NCI-H2196 (cell line): ENCODE measurements at regions not wholly inside any gene's neighbourhood (a gene's known extent, or its start where the extent isn't known, plus 50 kb on each side); places are given as distances from the start of the nearest gene placed in this dataset.

Experiments used
- DNase-seq: peaks from one replicate; lab custom pipeline; 2025; ENCODE audit not compliant: unreplicated experiment; lab: John Stamatoyannopoulos, UW

DNA sequence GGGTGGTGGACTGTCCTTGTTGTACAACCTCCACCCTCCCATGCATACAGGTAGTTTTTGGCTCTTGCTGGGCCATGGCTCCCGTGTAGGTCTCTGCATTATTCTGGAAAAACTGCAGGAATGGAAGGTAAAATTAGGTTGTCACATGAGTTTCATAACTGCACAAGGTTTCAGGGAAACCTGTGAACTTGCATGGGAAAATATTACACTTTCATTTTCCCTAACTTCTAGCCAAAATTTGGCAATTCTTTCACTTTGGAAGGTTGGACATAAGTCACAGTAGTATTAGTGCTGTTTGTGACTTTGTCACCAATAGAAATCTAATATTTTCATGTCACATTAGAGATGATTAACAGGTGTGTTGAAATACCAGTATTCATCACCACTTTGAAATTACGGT lies 118.1 kb upstream of the MGAT5 start:
- no peak for DNase-seq

DNA sequence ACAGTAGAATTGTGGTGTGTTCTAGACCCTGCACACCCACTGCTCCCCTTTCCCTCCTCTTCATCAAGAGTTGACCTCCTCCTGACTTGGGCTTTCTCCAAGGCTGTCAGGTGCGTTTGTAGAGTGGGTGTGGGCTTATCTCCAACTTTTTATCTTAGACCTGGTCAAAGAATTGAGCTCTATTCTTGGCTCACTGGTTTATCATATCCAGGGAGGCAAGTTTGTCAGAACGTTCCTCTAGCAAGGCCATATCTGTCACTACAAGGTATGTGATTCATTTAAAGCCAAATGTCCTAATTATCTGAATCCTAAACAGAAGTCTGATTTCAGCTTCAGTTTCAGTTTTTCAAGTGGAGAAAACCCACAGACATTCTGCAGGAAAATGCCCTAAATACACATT lies 117.1 kb upstream of the MGAT5 start:
- DNase-seq: no peak

DNA sequence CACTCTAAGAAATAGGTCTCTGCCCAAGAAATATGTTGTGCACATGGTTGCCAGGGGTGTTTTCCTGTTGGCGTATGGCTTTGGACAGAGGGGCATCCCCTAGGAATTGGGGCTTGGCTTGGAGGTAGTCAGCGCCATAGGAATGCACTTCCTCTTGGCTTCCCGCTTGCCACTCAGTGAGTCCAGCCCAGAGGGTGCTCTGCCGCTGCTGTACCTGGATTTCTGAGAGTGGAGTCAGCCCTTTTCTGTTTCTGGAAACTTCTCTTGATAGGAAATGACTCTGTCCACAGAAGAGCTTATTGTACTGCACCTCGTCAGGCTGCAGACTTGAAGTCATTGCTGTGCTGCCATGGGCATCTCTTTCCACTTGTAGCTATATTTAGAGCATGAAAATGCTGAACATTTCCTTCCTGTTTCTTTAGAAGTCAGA lies 116.7 kb upstream of the MGAT5 start:
- DNase-seq: no peak

DNA sequence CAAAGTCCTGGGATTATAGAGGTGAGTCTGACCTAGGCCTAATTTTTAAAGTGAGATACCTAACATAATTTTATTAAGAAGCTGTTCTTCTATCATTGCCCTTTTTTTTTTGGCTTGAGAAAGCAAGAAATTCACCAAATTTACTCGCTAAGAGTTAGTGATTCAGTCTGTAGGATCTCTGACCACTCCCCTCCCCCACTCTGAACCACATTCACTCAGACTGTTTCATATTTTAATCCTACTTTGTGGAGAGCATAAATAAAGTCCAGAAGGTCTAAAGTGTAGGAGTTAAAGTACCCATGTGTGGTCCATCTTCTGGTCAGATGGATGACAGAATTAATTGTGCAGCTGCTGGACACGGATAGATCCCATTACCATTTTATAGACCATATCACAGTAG lies 115.8 kb upstream of the MGAT5 start:
- DNase-seq: no peak

DNA sequence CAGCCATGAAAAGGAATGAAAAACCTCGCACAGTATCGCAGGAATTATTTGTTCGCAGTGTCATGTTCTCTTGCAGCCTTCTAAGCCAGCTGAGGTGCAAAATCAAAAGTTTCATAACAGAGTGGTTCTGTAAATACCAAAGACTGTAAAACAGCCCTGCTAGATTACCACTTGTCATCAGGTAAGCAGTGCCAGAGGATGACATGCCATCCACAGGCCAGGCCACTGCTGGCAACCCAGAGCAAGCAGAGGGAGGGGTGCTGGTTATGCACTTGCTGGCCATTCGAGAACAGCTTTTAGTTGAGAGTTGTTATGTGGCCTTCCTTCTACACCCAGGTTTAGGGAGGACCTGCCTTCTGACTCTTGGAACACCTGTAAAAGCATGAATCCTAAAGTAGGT lies 114.3 kb upstream of the MGAT5 start:
- peak; percentile 53 for DNase-seq

DNA sequence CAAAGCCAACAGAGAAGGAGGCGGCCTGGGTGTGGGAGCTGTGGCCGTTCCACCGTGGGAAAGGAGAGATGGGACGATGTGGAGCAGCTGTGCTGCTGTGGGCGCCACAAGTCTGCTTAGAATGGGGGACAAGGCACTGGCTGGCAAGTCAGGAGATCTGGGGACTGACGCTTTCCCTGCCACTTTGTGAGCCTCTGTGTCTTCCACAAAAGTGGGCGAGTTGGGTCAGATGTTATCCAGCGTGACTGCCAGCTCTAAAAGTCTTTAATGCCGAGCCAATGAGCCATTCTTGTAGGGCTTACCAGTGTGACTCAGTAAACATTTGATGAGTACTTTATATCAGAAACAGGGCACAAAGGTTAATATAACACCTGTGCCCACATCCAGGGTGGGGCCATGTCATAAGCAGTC lies 113.6 kb upstream of the MGAT5 start:
- peak; percentile 58 for DNase-seq

DNA sequence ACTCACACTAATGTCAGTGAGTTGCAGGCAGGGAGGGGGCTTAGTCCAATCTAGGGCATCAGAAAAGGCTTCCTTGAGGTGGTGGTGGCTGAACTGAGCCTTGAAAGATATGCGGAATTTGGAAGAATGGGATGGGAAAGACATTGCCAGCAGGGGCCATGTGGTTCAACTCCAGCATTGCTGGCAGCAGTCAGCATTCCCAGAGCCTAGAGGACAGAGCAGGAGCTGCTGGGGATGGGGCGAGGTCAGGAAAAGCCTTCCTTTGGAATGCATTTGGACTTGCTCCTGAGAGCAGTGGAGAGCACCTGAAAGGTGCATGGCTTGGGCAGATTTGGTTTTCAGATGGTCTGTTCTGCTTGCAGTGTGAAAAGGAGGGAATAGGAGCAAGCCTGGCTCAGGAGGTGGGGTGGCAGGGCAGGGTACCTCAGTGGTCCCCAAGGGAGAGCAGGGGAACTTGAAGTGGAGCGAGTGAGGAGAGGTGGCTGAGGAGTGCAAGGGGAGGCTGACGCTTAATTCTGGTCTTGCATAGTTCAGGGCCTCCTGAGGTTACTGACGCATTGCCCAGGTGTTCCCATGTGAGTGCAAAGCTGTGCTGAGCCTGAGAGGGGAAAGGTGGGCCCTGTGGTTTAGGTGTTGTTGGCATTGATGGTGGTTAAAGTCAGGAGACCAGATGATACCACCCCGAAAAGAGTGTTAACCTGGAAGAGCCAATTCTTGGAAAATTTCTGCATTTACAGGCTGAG lies 112.1 kb upstream of the MGAT5 start:
- no peak for DNase-seq

DNA sequence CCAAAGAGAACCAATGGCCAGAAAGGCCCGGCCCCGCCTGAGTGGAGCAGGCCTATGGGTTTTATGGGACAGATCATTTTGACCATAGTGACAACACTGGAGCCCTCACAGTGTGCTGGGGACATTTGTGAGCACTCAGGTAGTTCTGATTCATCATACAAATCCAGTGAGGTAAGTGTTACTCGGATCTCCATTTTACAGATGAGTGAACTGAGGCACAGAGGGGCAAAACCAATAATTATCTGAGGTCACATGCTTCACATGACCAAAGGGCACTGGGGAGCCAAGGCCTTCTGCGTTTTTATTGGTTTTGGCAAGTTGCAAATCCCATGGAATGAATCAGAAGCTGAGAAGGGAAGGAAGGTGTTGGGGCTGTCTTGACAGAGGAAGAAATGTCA lies 111.5 kb upstream of the MGAT5 start:
- DNase-seq: no peak

DNA sequence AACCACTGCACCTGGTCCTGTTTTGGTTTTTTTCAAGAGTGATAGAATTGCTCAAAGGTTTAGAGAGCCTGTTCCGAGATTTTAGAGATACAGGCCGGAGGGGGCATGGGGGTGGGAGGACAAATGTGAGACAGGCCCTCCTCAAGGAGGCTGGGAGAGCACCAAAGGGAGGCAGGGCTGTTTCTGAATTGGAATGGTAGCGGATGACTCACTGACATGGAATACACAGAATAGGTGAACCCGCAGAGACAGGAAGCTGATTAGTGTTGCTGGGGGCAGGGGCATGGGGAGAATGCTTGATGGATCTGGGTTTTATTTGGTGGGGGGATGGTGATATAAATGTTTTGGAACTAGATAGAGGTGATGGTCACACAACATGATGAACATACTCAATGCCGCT lies 111.0 kb upstream of the MGAT5 start:
- DNase-seq: no peak

DNA sequence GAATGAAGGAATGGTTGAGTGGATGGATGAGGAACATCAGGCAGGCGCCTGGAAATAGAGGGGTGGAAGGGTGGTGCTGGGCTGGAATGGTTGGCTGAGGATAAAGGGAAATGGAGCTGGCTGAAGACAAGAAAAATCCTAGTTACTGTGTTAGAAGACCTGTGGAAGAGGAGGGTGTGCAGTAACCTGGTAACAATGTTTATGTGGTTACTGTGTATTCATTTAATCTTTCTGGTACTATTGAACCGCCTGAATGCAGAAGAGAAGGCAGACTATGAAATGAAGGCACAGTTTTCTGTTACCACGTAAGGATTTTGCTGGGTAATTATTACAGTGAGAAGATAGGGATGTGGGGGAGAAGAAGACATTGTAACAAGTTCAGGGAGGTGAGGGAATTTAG lies 110.3 kb upstream of the MGAT5 start:
- DNase-seq: no peak

DNA sequence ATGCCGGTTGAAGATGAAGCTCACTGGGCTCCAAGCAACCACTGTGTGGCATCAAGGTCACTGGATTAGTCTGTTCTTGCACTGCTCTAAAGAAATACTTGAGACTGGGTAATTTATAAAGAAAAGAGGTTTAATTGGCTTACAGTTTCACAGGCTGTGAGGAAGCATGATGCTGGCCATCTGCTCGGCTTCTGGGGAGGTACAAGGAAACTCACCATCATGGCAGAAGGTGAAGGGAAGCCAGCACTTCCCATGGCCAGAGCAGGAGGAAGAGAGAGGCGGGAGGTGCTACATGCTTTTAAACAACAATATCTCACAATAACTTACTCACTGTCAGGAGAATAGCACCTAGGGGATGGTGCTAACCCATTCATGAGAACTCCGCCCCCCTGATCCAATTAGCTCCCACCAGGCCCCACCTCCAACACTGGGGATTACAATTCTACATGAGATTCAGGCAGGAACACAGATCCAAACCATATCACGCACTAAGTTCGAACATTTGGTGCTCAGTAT lies 109.7 kb upstream of the MGAT5 start:
- no peak for DNase-seq

DNA sequence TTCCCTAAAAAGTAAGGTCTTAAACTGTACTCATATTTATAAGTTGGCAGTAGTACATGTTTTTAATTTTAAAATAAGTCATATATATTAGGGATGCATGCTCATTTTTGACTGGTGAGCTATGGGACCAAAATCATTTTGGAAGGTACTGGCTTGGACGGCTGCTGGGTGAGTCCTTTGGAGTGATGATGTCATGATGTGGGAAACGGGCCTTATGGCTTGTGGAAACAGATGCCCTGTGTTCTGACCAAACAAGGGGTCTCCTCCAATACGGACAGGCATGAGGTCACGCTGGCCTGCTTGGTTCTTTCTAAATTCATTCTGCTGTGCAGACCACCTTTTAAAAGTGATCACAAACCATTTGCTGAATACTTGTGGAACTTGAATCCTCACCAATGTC lies 109.2 kb upstream of the MGAT5 start:
- no peak for DNase-seq

DNA sequence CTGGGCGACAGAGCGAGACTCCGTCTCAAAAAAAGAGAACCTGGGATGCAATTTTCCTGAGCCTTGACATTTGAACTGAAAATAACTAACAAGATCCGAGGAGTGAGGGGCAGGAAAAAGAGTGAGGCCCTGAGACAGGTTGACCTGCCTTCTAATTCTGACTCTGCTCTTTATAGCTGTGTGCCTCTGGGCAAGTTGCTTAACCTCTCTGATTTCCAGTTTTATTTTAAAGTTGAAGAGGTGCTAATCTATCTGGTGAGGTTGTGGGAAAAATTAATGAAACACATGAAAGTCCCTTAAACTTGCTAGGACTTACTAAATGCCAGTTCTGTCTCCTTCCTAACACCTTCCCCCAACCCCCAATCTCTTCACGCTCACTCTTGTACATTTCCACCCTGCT lies 108.4 kb upstream of the MGAT5 start:
- DNase-seq: no peak

DNA sequence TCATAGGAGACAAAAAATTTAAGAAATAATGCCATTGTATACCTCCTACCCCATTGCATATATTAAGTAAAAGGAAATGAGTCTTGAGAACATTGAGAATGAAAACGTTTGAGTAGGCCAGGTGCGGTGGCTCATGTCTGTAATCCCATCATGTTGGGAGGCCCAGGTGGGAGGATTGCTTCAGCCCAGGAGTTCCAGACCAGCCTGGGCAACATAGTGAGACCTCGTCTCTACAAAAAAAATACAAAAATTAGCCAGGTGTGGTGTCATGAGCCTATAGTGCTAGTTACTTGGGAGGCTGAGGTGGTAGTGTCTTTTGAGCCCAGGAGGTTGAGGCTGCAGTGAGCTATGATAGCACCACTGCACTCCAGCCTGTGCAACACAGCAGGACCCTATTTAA lies 107.7 kb upstream of the MGAT5 start:
- DNase-seq: no peak

DNA sequence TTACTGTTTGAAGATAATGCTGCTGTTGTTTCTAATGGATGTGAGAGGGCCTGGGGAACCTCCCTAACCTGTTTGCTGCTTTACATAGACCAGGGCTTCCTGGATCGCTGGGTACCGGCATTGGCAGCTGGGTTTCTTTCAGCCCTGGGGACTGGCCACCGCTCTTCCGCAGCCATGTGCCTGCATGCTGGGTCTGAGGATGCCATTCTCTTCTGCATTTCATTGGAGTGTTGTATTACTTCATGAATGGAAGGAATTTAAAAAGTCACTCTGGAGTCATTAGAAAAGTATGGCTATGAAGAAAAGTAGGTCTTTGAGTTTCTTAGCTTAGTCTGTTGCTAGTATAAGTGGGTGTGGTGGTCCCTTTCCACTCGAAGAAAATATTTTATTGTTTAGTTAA lies 107.3 kb upstream of the MGAT5 start:
- no peak for DNase-seq

DNA sequence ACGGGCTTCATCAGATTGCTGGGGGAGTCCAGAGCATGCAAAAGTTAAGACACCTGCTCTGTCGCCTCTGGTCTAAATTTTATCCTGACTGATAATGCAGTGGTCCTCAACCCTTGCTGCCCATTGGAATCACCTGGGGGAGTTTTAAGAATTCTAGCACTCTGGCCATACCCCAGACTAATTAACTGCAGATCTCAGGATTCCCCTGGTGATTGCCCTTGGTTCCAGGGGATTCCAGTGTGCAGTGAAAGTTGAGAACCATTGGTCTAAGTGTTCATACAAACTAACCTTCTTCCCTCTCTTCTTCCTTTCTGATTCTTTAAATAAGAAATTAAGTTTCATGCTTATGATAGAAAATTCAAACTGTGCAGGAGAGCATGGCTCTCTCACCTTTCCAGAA lies 105.7 kb upstream of the MGAT5 start:
- DNase-seq: no peak

DNA sequence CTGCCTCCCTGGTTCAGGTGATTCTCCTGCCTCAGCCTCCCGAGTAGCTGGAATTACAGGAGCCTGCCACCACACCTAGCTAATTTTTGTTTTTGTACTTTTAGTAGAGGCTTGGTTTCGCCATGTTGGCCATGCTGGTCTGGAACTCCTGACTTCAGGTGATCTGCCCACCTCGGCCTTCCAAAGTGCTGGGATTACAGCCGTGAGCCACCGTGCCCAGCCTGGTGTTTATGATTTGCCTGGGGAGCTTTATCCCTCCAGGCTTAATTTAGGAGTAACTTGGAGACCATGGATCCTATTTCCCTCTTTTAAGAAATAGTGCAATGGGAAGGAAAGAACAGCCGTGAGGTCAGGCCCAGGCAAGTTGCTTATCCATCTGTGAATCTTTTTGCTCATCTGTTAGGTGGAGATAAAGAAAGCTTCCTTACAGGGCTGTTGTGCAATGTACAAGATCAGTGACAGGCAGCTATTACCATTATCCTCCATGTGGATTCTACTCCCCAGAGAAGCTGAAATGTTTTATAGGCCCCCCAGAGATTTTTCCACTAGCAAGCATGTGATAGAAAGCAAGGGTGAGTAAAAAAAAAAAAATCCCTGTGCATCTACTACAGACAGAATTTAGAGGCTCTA lies 104.9 kb upstream of the MGAT5 start:
- DNase-seq: no peak

DNA sequence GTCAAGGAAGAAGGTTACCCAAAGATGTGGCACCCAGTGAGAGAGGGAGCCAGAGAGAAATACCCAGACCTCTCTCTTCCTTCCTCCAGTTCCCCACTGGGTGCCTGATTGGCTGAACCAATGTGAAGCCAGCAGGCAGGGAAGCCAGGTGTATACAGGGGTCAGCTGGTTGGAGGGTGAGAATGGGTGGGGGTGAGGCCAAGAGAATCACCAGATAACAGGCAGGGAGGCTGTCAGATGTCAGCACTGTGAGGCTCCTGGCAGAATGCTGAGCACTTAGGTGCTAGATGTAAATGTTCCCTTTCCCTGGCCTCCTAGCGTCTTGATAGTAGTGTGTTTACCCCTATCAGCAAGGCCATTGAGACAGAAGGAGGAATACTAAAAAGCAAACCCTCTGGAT lies 104.0 kb upstream of the MGAT5 start:
- no peak for DNase-seq

DNA sequence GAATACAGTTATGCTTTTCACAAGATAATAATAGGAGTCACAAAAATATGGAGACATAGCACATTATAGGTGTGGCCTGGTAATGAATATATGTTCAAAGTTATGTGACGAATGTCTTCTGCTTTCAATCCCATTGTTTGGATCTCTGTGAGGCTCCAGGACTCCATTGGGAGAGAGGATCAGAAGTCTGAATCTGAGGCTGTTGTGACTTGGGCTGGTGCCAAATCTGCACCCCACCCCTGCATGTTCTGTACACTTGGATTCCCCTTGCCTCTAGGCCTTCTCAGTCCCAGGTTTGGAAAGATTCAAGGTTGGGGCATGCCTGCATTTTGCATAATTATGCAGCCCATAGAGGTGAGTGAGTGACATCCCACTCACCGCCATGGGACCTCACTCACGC lies 103.1 kb upstream of the MGAT5 start:
- DNase-seq: no peak

DNA sequence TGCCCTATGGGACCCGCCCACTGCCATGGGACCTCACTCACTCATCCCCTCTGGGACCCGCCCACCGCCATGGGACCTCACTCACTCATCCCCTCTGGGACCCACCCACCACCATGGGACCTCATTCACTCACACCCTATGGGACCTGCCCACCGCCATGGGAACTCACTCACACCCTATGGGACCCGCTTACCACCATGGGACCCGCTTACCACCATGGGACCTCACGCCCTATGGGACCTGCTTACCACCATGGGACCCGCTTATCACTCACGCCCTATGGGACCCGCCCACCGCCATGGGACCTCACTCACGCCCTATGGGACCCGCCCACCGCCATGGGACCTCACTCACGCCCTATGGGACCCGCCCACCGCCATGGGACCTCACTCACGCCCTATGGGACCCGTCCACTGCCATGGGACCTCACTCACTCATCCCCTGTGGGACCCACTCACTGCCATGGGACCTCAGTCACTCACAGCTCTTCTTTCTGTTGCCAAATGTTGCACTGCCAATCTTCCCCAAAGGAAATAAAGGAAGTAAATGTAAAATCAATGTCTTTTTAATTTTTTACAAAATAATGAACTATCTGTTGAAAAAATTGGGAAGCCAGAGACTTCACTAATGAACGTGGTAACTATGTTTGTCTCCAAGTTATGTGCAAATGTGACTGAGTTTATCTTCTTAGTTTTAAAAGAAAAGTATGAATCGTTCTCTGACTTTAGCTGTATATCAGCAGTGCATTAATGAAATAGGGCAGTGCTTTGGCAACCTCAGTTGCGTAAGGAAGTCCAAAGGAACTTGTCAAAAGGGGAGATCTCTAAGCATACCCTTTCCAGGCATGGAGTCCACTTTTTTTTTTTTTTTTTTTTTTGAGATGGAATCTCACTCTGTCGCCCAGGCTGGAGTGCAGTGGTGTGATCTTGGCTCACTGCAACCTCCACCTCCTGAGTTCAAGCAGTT lies 101.5 kb upstream of the MGAT5 start:
- no peak for DNase-seq

DNA sequence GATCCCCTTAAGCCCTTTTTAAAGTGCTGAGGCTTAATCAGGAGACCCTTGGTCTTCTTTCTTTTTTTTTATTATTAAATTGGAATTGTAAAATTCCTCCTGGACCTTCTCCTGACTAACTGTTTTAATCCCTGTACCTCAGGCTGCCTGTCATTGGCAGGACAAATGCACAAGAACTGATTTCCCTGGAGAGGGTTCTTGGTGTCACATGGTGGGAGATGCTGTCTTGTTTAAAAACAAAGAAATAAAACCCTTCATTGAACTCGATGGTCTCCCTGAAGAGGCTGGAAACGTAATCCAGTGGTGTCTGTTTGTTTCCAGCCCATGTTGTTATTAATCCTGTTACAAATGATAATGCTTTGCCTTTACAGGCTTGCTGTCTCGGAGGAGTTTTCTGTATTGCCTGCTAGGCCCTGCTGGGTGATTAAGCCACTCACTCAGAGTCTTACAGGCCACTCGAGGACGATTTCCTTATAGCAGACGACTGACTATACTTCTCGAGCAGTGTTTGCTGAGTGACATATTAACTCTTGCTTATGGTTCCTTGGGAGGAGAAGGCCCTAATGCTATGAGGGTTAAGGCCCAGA lies 100.5 kb upstream of the MGAT5 start:
- DNase-seq: no peak
